GM21515 (cell line): ENCODE measurements at regions not wholly inside any gene's neighbourhood (a gene's known extent, or its start where the extent isn't known, plus 50 kb on each side); places are given as distances from the start of the nearest gene placed in this dataset.

ENCODE experiments used
- ATAC-seq: cut with Tn5 transposase; IDR thresholded peaks from one replicate; pipeline ENCODE4 v1.9.1; 2021; ENCODE audit not compliant: unreplicated experiment

DNA sequence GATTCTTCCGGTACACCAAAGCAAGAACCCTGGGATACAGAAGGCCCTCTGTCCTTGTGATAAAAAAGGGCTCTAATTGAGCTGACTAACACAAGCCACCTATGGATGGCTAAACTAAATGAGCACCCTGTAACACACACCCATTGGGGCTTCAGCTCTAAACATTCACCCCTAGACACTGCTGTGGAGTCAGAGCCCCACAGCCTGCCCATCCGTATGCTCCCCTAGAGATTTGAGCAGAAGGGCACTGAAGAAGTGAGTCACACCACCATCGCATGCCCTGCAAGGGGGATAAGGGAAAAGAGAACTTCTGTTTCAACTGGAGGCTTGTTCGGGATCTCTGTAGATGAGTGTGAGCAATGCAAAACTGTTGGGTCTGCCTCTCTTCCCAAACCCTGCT, 545.2 kb downstream of the KCTD8 start:
- ATAC-seq: no peak

DNA sequence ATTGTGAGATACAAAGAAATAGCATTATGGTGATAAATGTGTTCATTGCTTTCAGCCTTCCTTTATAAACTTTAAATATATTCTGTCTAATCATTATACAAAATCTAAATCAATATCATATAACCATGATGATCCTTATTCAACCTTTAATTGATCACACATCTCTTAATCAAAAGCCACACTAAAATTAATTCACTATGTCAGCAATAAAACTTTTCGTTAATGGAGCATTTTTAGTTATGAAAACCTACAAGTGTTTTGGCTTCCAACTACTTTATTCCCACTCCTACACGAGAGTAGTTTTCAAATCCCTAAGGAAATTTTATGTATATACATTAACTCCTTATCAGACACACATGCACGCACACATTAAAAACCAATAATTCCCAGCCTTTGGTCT, 530.2 kb downstream of the KCTD8 start:
- no peak for ATAC-seq

DNA sequence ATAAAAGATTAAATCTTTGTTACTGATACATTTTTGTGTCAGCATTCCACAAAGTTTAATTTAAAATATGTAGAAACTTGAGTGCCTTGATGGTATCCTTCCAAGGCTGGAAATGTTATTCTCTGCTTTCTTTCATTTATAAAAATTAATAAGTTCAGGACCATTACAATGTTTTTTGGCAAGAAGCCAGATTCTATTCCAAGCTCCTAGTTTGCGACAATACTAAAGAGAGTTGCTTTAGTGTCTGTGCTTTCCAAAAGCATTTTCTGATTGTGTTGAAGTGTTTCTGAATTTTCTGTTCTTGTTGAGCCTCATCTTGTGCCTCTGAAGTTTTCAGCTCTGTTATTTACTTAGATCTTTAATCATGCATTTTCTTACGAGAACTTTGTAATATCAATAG, 516.2 kb downstream of the KCTD8 start:
- ATAC-seq: no peak

DNA sequence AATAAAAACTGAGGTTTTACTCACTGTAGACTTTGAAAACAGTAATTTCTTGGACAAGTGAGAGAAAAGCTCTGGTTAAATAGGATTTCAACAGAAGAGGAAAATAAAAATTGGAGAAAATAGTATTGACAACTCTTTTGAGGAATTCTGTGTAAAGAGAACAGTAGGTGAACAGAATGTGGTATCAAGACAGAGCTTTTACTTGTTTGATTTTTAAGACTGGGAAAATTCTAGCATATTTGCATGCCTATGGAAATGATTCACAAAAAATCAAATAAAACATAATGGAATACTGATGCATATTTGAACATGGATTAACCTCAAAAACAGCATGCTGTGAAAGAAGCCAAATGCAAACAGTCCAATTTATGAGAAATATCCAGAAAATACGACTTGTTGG, 504.6 kb downstream of the KCTD8 start:
- no peak for ATAC-seq

DNA sequence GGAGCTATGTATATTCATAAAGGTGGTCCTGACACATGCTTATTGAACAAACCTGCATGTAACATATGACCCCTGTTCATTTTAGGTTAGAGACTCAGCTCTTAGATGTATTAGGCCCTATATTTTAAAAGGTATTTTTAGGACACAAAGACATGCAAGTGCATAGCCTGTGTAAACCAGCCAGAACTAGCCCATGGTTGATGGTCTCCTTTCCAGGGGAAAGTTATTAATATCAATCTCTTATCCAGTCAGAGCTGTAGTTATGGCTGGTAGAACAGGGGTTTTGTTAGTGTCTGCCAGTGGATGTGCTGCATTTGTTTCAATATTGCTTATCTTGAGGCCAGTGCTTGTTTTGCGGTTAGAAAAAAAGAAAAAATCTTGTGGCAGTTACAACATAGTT, 488.6 kb downstream of the KCTD8 start:
- ATAC-seq: no peak

DNA sequence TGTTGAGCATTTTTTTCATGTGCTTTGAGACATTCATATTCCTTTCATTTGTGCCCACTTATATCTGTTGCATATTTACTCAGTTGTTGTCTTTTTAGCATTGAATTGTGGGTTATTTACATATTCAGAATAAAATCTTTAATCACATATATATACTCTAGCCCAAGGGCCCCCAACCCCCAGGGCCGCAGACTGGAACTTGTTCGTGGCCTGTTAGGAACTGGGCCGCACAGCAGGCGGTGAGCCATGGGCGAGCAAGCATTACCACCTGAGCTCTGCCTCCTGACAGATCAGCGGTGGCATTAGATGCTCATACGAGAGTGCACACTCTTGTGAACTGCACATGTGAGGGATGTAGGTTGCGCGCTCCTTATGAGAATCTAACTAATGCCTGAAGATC, 480.6 kb downstream of the KCTD8 start:
- ATAC-seq: no peak

DNA sequence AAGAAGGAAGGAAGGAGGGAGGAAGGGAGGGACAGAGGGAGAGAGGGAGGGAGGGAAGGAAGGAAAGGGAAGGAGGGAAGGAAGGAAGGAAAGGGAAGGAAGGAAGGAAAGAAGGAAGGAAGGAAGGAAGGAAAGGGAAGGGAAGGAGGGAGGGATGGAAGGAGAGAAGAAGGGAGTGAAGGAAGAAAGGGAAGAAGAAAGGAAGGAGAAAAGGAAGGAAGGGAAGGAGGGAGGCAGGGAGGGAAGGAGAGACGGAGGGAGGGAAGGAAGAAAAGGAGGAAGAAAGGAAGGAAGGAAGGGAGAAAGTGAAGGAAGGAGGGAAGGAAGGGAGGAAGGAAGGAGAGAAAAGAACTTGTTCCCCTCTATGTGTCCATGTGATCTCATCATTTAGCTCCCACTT, 465.0 kb downstream of the KCTD8 start:
- no peak for ATAC-seq

DNA sequence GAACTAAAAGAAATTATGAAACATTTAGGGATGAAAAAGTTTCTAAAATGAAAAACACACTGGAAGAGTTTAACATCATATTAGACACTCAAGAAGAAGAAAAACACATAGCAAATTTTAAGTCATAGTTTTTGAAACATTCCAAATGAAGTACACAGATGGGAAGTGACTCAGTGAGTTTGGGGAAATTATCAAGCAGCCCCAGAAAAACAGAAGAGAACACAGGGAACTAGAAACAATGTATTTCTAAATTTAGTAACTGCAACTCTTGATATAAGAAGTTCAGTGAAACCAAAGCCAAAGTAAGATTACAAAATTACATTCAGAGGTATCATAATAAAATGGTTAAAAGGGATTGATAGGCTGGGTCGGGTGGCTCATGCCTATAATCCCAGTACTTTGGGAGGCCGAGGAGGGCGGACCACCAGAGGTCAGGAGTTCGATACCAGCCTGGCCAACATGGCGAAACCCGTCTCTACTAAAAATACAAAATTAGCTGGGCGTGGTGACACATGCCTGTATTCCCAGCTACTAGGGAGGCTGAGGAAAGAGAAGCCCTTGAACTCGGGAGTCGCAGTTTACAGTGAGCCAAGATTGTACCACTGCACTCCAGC, 461.2 kb downstream of the KCTD8 start:
- no peak for ATAC-seq

DNA sequence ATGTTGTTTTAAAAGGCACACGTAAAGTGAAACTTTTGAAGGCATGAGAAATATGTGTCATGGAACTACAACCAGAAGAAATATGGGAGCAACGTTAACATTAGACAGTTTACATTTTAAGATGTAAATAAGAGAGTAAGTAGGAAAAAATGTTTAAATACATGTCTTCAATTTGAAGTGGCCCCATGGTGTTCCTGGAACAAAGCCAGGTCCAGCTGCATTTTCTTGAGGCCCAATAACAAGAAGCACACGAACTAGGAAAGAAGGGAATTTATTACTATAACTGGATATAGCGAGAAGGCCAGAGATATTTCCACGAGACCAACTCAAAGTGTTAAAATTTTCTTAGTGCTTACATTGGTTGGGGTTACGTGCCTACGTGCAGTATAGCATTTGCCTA, 458.1 kb downstream of the KCTD8 start:
- no peak for ATAC-seq

DNA sequence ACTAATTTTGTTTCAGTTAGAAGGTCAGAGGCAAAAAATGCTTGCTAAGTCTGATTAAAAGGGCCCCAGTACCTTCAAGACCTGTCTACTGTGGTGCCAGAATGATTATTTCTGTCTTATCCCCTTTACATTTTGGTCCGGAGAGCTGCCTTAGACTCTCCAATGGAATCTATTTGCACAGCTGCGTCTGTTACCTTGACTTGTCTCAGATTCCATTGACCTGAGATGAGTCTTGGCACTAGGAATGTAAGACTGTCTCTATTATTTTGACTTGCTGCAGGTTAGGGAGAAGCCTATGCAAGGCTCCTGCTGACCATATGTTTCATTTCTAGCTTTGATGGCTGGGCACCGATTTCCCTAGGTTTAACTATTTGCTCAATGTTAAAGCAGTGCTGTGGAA, 457.6 kb downstream of the KCTD8 start:
- ATAC-seq: no peak

DNA sequence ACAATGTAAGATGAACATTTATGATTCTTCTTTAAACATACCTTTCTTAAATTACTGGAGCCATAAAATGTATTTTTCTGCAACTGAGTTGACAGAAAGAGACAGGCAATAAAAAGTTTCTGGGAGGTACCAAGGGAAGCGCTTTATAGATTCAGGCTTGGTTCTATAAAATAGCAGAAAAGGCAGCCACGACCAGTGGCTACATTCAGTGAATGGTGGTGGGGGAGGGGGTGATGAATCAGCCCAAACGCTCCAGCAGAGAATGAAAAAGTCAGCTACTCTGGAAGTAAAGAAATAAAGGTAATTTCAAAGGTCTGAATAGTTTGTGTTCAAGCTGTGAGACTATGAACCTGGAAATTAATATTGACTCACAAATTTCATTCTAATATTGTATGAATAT, 456.1 kb downstream of the KCTD8 start:
- no peak for ATAC-seq

DNA sequence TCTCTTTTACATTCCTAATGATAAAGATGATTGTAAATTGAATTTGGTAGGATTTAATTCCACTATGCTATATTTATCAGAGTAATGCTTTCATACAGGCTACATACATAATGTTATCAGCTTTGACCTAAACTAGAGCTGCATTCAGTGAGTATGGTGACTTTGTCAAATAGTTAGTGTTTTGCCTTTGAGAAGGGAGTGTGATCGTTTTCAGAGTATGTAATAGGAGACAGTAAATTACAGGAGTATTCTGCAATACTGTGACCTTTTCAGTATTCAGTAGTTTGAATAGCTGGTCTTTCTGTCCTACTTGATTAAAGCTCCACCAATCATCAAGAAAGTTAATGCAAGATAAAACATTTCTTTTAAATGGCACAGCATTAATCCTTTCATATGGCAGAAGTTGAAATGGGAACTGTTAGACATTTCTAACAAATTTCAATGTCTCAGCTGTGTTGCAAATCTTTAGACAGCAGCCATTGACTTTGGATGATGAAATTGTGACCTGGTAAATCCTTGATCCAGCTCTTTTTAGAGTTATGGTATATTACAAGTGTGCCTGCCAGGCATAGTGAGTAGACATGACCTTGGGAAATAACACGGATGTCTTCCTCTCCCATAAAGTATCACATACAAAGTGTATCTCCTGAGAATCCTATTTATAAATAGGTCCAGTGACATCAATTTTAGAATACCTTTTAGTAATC, 455.3 kb downstream of the KCTD8 start:
- no peak for ATAC-seq

DNA sequence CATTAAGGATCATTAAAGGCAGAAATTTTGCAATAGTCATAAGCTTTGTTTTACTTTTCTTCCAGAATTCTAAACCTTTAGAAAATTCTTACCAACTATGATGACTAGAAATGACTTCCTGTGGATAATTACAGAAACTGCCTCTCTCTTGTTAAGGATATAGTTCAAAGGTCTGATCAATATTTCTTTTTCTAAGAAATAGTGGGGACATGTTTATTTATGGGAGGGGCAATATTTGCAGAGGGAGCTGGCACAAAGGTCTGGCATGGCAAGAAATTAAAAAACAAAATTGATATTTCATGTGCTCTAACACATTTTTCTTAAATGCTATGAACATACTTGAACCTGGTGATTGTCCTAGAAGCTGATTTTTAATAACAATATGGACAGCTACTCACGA, 448.9 kb downstream of the KCTD8 start:
- ATAC-seq: no peak

DNA sequence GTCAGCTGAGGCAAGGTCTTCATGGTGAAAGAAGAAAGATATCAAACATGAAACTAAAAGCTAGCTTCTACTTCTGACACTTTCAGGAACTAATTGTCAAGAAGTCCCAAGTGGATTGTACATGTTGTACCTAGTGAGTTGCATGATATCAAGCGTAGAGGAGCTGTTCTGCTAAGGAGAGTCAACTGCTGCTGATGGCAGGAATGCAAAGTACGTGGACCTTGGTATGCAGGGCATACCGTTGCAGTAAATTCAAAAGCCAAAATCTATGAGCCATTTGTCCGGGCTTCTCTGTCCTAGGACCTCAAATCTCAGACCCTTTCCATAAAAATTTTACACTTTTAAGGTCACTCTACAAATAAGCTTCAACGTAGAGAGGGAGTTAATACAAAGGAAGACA, 446.2 kb downstream of the KCTD8 start:
- ATAC-seq: no peak

DNA sequence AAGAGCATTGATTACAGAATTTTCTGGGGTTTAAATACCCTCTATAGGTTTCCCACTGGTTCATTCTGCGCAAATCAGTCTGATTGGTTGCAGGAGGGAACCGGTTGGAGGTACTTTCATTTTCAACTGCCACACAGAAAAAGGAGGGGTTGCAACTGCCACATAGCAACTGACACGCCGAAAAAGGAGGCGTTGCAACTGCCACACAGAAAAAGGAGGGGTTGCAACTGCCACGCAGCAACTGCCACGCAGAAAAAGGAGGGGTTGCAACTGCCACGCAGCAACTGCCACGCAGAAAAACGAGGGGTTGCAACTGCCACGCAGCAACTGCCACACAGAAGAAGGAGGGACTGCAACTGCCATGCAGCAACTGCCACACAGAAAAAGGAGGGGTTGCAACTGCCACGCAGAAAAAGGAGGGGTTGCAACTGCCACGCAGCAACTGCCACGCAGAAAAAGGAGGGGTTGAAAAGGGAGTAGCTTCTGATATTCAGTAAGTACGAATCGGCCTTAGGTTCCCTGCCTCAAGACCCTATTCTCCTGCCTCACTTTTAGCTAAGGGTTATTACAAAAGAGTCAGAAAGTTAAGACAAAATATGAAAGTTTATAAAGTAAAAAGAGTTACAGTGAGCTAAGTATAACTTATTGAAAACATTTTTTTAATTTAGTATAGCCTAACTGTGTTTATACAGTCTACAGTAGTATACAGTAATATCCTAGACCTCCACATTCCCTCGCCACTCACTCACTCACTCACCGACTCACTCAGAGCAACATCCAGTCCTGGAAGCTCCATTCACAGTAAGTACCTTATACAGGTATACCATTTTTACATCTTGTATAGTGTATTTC, 431.8 kb downstream of the KCTD8 start:
- ATAC-seq: no peak

DNA sequence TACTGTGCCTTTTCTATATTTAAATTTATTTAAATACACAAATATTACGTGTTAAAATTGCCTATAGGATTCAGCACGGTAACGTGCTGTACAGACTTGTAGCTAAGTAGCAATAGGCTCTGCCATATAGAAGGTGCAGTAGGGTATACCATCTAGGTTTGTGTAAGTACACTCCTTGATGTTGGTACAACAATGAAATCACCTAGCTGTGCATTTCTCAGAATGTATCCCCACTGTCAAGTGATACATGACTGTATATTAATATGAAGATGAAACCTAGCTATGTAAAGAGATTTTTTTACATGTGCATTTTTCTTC, 431.2 kb downstream of the KCTD8 start:
- no peak for ATAC-seq

DNA sequence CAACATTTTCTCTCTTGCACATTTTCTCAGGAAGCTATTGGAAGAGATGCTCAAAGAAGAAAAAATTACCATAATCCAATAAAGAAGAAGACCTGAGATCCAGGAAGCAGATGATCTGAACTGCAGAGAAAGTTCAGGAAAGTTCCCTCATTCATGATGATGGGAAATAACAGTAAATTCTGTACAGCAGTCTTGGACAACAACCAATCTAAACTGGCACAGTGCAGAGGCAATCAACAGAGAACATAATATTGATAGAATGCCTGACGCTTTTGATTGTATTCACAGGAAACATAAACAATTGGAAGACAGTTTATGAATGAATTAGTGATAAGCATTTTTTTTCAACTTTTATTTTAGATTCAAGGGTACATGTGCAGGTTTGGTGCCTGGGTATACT, 428.9 kb downstream of the KCTD8 start:
- ATAC-seq: no peak

DNA sequence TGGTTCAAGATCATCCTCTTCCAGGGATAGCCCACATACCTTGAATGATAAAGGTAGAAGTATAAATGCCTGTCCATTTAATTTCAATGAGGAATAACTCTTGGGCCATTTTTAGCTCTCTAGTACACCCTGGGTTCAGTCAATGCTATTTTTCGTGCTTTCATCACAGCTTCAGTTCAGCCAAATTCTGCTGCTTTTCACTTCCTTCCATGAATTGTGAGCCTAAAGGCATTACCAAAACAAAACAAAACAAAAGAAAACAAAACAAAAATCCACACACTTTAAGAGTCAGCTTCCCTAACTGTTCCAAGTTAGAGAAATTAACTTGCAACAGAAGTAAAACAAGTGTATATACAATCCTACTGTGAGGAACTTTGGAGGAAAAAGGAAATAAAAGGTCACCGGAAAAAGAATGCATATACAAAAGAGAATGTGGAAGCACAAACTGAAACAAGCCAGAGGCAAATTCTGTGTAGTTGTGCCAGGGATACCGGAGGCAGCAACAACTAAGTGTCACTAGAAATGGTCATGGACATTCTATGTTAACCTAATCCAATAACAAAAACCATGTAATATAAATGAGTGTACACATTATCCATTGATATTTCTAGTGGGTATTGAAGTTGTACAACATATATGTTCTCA, 423.1 kb downstream of the KCTD8 start:
- no peak for ATAC-seq

DNA sequence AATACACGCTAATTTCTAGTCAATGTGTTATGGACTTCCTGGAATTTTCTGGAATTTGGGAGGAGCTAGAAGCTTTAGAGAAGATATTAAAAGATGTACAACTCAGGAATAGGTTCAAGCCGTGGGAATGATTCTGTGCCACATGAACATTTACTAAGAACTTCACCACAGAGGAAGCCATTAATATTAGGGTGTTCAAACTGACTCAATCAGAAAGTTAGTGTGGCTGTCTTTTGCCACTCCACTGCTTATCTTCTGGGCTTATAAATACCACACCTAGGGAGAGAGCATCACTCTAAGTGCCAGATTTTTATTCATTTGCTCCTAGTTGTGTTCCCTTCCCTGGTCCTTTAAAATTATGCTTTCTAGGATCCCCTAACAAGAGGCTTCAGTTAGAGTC, 409.8 kb downstream of the KCTD8 start:
- ATAC-seq: no peak

DNA sequence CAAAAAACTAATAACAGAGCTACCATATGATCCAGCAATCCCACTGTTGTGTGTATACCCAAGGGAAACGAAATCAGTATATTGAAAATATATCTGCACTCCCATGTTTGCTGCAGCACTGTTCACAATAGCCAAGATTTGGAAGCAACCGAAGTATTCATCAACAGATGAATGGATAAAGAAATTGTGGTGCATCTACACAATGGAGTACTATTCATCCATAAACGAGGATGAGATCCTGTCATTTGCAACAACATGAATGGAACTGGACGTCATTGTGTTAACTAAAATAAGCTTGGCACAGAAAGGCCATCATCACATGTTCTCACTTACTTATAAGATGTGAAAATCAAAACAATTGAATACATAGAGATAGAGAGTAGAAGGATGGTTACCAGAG, 402.1 kb downstream of the KCTD8 start:
- ATAC-seq: no peak

DNA sequence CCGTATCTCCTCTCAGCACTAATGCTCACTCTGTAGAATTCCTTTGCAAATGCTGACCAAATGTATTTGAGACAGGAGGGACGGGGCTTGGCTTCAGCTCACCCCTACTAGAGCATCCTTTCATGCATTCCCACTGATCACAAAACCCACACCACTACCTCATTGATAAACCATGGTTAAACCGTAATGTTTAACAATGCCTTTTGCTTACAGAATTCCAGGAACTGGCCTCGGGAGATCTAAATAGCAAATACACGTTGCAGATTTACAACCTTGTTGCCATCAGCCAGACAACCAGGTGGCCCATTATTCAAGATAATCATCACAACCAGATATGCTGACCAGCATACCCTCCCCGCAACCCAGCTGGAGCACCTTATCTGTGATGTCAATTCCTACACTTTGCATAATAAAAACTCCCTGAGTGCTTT, 391.9 kb downstream of the KCTD8 start:
- ATAC-seq: no peak

DNA sequence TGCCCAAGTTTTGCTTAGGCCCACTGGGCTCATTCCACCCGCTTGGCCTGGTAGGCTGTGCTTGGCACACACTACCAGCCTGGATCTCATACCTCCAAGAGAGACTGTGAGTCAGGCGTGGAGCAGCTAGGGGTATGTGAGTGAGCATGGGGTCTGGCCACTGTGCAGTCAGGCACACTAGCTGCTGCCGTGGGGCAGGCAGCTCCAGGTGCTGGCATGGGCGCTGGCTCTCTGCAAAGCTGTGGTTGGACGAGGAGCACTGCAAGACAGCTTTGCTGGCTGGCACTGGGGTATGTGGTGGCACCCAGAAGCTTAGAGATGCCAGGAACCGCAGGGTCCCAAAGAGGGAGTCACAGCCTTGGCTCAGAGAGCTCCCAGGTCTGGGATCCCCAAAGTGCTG, 377.8 kb downstream of the KCTD8 start:
- ATAC-seq: no peak
